CD14-positive monocyte (primary cell): ENCODE measurements at regions not wholly inside any gene's neighbourhood (a gene's known extent, or its start where the extent isn't known, plus 50 kb on each side); places are given as distances from the start of the nearest gene placed in this dataset.
"Not testable (repeated sequence)": the region's sequence is repeated elsewhere in the genome, so short reads cannot be mapped to it uniquely, and the experiment has no call there.

Experiments
- DNase-seq, 3 donors: peaks; one replicate each; pipeline ENCODE4 v3.0.0-alpha.2; 2011 to 2022
- H2AFZ ChIP-seq: 2 replicates; pipeline ENCODE4 v1.6.0; 2012; ENCODE audit warnings: mild to moderate bottlenecking, low read depth, low read length, inconsistent platforms; ENCODE audit not compliant: insufficient read depth, poor library complexity, severe bottlenecking
- H3K27ac ChIP-seq, 2 donors: 1 replicate in 1 of 2; 2 replicates in 1 of 2; pipeline ENCODE4 v1.5.1; 2012 to 2013; ENCODE audit warnings: low read length in 2 of 2, control low read depth in 1 of 2, inconsistent platforms in 1 of 2, low read depth in 1 of 2, mild to moderate bottlenecking in 1 of 2
- H3K27me3 ChIP-seq, 2 donors: one replicate each; pipeline versions ENCODE4 v1.6.0 to v1.6.1; 2011 to 2013; ENCODE audit warnings: low read length in 2 of 2; ENCODE audit not compliant: control insufficient read depth in 2 of 2, insufficient read depth in 2 of 2
- H3K36me3 ChIP-seq, 2 donors: replicated peaks in 1 of 2; 1 replicate in 1 of 2; 2 replicates in 1 of 2; pipeline versions ENCODE4 v1.5.1 to v1.6.1; 2012 to 2013; ENCODE audit warnings: low read length in 2 of 2, control low read depth in 1 of 2, inconsistent platforms in 1 of 2, mild to moderate bottlenecking in 1 of 2; ENCODE audit not compliant: insufficient read depth in 2 of 2, control insufficient read depth in 1 of 2
- H3K4me1 ChIP-seq, 2 donors: 1 replicate in 1 of 2; 2 replicates in 1 of 2; pipeline versions ENCODE4 v1.5.1 to v1.6.1; 2012 to 2013; ENCODE audit warnings: low read length in 2 of 2, control low read depth in 1 of 2, inconsistent platforms in 1 of 2, mild to moderate bottlenecking in 1 of 2, moderate library complexity in 1 of 2; ENCODE audit not compliant: insufficient read depth in 2 of 2, control insufficient read depth in 1 of 2
- H3K4me2 ChIP-seq: replicated peaks from 2 replicates; pipeline ENCODE3; 2012; ENCODE audit warnings: low read length, moderate library complexity, mild to moderate bottlenecking; ENCODE audit not compliant: poor library complexity, severe bottlenecking; ENCODE audit errors: extremely low read depth
- H3K4me3 ChIP-seq, 3 experiments: fragments of 200-600 bp in 1 of 3; sonication (generic) in 1 of 3; replicated peaks in 1 of 3; 1 replicate in 2 of 3; 2 replicates in 1 of 3; pipeline ENCODE4 v1.5.1; 2011 to 2013; ENCODE audit warnings: low read length in 3 of 3, mild to moderate bottlenecking in 3 of 3, control low read depth in 2 of 3, low read depth in 2 of 3, inconsistent platforms in 1 of 3, moderate library complexity in 1 of 3
- H3K79me2 ChIP-seq: 2 replicates; pipeline ENCODE4 v1.6.0; 2012; ENCODE audit warnings: mild to moderate bottlenecking, control low read depth, inconsistent platforms, low read length, moderate library complexity; ENCODE audit not compliant: insufficient read depth
- H3K9ac ChIP-seq: 2 replicates; pipeline ENCODE4 v1.6.0; 2017; ENCODE audit warnings: low read length, mild to moderate bottlenecking; ENCODE audit not compliant: insufficient read depth, poor library complexity, severe bottlenecking
- H3K9me3 ChIP-seq, 2 donors: replicated peaks in 1 of 2; 1 replicate in 1 of 2; 2 replicates in 1 of 2; pipeline versions ENCODE4 v1.5.1 to v1.6.1; 2012 to 2013; ENCODE audit warnings: low read length in 2 of 2, control low read depth in 1 of 2; ENCODE audit not compliant: control insufficient read depth in 1 of 2, insufficient read depth in 1 of 2
- H4K20me1 ChIP-seq: 2 replicates; pipeline ENCODE4 v1.6.0; 2012; ENCODE audit warnings: mild to moderate bottlenecking, low read length, control low read depth, moderate library complexity; ENCODE audit not compliant: insufficient read depth
- H3K27ac Mint-ChIP-seq, 7 donors: one replicate each; pipeline ENCODE4 v1.8.0; 2020; ENCODE audit warnings: mild to moderate bottlenecking in 7 of 7, mixed read lengths in 7 of 7, moderate library complexity in 6 of 7, inconsistent platforms in 2 of 7
- H3K27me3 Mint-ChIP-seq, 3 donors: one replicate each; pipeline ENCODE4 v1.8.0; 2021 to 2022; ENCODE audit warnings: low read depth in 3 of 3, mild to moderate bottlenecking in 3 of 3, mixed read lengths in 3 of 3, moderate library complexity in 3 of 3, inconsistent platforms in 1 of 3
- H3K36me3 Mint-ChIP-seq, 2 donors: one replicate each; pipeline ENCODE4 v1.8.0; 2020; ENCODE audit warnings: mixed read lengths in 2 of 2, inconsistent platforms in 1 of 2, mild to moderate bottlenecking in 1 of 2
- H3K4me1 Mint-ChIP-seq: one replicate; pipeline ENCODE4 v1.8.0; 2020; ENCODE audit warnings: mild to moderate bottlenecking, mixed read lengths
- H3K4me3 Mint-ChIP-seq, 2 donors: one replicate each; pipeline ENCODE4 v1.8.0; 2020; ENCODE audit warnings: mild to moderate bottlenecking in 2 of 2, mixed read lengths in 2 of 2, moderate library complexity in 1 of 2
- H3K9me3 Mint-ChIP-seq, 7 donors: one replicate each; pipeline ENCODE4 v1.8.0; 2020 to 2022; ENCODE audit warnings: mixed read lengths in 7 of 7, mild to moderate bottlenecking in 6 of 7, moderate library complexity in 6 of 7, inconsistent platforms in 2 of 7
- WGBS: methylation state at CpG from one replicate; pipeline ENCODE4 v1.1.5; 2013; ENCODE audit warnings: missing lambda C conversion rate; ENCODE audit not compliant: insufficient coverage; 5-methylcytosine and 5-hydroxymethylcytosine counted together
- intact Hi-C, 2 donors: fragments of 100-400 bp; cut with micrococcal nuclease; formaldehyde crosslinking; loops; one replicate each; pipeline versions ENCODE4 v1.15.0 to v1.15.1; 2023

- H3K9me3 ChIP-seq, H3K9me3 Mint-ChIP-seq, H3K27me3 Mint-ChIP-seq, H3K36me3 Mint-ChIP-seq, DNase-seq, H3K4me1 Mint-ChIP-seq, H3K4me3 Mint-ChIP-seq, H3K4me2 ChIP-seq, H4K20me1 ChIP-seq, H3K27ac Mint-ChIP-seq, H3K4me1 ChIP-seq, H3K4me3 ChIP-seq, H3K36me3 ChIP-seq, intact Hi-C loops, H3K79me2 ChIP-seq, H3K27me3 ChIP-seq, H3K9ac ChIP-seq, H2AFZ ChIP-seq, H3K27ac ChIP-seq: not testable (repeated sequence)
- WGBS = 100% methylated on average over 2 of the region's 2 CpGs
Measured at GRCh38 chr2:89606514-89606913, 915.0 kb downstream of the RPIA start.

GRCh38 chr2:89610207-89610926 lies 918.9 kb downstream of the RPIA start:
- H3K9ac ChIP-seq, H2AFZ ChIP-seq, H3K27ac ChIP-seq, H3K4me2 ChIP-seq, intact Hi-C loops, H3K4me1 Mint-ChIP-seq, H3K9me3 ChIP-seq, H4K20me1 ChIP-seq, H3K79me2 ChIP-seq, H3K36me3 Mint-ChIP-seq, H3K27me3 ChIP-seq, H3K27ac Mint-ChIP-seq, H3K4me1 ChIP-seq, H3K36me3 ChIP-seq, H3K4me3 ChIP-seq, DNase-seq, H3K4me3 Mint-ChIP-seq: not testable (repeated sequence)
- 95% methylated on average over 24 of the region's 33 CpGs for WGBS
- Mint-ChIP-seq H3K9me3 (peaks cover 4 to 15% (median 10%) of the 10 kb centered on the region in 7 donors), H3K27me3 (peaks cover 8 to 23% (median 11%) of the 10 kb centered on the region in 3 donors)

- H3K4me2 ChIP-seq, H3K36me3 ChIP-seq, H3K4me1 ChIP-seq, H2AFZ ChIP-seq, H3K4me3 ChIP-seq, H3K9me3 ChIP-seq, H3K27me3 ChIP-seq, DNase-seq, H3K79me2 ChIP-seq, H4K20me1 ChIP-seq, H3K4me1 Mint-ChIP-seq, H3K27ac Mint-ChIP-seq, H3K36me3 Mint-ChIP-seq, intact Hi-C loops, H3K9ac ChIP-seq, H3K27ac ChIP-seq: not testable (repeated sequence)
- H3K9me3 Mint-ChIP-seq = peaks cover 4 to 15% (median 10%) of the 10 kb centered on the region in 7 donors
- 83% methylated on average over 34 of the region's 37 CpGs for WGBS
- H3K4me3 Mint-ChIP-seq = peak overlapping the region in 1 of 2 donors; percentile 21
- H3K27me3 Mint-ChIP-seq = peaks cover 8 to 23% (median 11%) of the 10 kb centered on the region in 3 donors
Measured at GRCh38 chr2:89610927-89611515, 919.5 kb downstream of the RPIA start.

GRCh38 chr2:89611710-89612109 lies 920.2 kb downstream of the RPIA start:
- H3K4me2 ChIP-seq, H3K27ac Mint-ChIP-seq, H3K36me3 ChIP-seq, H3K4me3 Mint-ChIP-seq, DNase-seq, H3K9me3 ChIP-seq, H3K9ac ChIP-seq, H3K4me1 ChIP-seq, H3K27ac ChIP-seq, H3K27me3 ChIP-seq, H2AFZ ChIP-seq, H3K4me3 ChIP-seq, H3K4me1 Mint-ChIP-seq, H3K79me2 ChIP-seq, intact Hi-C loops, H3K36me3 Mint-ChIP-seq, H4K20me1 ChIP-seq: not testable (repeated sequence)
- WGBS = 8% methylated on average over 32 of the region's 42 CpGs
- peaks cover 4 to 15% (median 10%) of the 10 kb centered on the region in 7 donors for H3K9me3 Mint-ChIP-seq
- peaks cover 8 to 23% (median 11%) of the 10 kb centered on the region in 3 donors for H3K27me3 Mint-ChIP-seq
